Chondrocyte (in vitro differentiated cells): ENCODE measurements at regions not wholly inside any gene's neighbourhood (a gene's known extent, or its start where the extent isn't known, plus 50 kb on each side); places are given as distances from the start of the nearest gene placed in this dataset.

Experiments used
- DNase-seq: peaks from one replicate; pipeline ENCODE4 v3.0.0; 2021; ENCODE audit warnings: mixed read lengths, low spot score
- H3K27ac Mint-ChIP-seq: one replicate; pipeline ENCODE4 v1.8.0; 2021; ENCODE audit warnings: mild to moderate bottlenecking, moderate library complexity, mixed read lengths; ENCODE audit not compliant: unreplicated experiment
- H3K27me3 Mint-ChIP-seq: 2 replicates; pipeline ENCODE4 v1.8.0; 2021; ENCODE audit warnings: low read depth, mixed read lengths
- H3K36me3 Mint-ChIP-seq: 2 replicates; pipeline ENCODE4 v1.8.0; 2021; ENCODE audit warnings: low read depth, mixed read lengths
- H3K4me1 Mint-ChIP-seq: 2 replicates; pipeline ENCODE4 v1.8.0; 2021; ENCODE audit warnings: low read depth, mild to moderate bottlenecking, mixed read lengths
- H3K4me3 Mint-ChIP-seq: one replicate; pipeline ENCODE4 v1.8.0; 2021; ENCODE audit warnings: mild to moderate bottlenecking, moderate library complexity, mixed read lengths; ENCODE audit not compliant: unreplicated experiment
- H3K9me3 Mint-ChIP-seq: 2 replicates; pipeline ENCODE4 v1.8.0; 2021; ENCODE audit warnings: low read depth, mixed read lengths
- TF ChIP-seq, protein P1 (sequence below): fragments of 200-600 bp; sonication (generic); IDR thresholded peaks from 2 replicates; pipeline ENCODE4 v1.5.0; 2021; ENCODE audit warnings: antibody characterized with exemption, mild to moderate bottlenecking, moderate library complexity

DNA sequence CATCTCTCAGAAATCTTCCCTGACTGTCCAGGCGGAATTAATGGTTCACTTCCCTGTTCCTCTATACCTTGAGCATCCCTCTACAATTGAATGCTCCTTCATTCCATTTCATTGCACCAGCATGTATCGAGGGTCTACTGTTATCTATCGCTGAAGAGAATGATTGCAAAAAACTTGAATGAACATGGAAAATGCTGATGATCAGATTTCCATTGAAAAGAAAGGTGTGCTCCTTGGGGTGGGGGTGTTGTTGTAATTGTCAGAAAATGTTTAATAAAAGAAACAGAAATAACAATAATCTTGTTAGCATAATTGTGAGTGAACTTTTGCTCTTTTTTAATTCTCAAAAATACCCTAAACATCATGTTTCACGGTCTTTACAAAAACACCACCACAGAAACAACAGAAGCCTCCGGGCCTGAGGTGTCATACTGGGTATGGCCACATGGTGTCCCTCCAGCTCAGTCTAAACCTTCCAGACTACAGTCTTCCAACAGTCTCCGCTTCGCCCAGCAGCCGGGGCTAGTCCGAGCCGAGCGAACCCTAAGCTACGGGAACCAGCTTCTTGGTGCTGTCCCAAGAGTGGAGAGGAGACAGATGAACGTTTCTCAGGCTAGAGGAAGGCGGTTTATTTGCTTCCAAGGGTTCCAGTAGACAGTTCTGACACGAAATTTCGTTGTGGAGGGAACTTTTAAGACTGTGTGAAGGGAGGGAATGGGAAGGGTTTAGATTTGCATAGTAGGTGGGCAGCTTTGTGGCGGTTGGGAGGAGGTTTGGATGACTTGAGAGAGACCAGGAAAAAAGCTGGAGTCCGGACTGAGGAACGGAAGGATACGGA lies 75.8 kb upstream of the ZBED5 start:
- Mint-ChIP-seq H3K27me3 (no peaks in the 10 kb centered on the region), H3K4me1 (peaks cover 33% of the 10 kb centered on the region), H3K36me3 (no peaks in the 10 kb centered on the region), H3K27ac (peak overlapping the region; percentile 96), H3K9me3 (no peaks in the 10 kb centered on the region), H3K4me3 (peak overlapping the region; percentile 90)
- TF ChIP-seq, protein P1, sequence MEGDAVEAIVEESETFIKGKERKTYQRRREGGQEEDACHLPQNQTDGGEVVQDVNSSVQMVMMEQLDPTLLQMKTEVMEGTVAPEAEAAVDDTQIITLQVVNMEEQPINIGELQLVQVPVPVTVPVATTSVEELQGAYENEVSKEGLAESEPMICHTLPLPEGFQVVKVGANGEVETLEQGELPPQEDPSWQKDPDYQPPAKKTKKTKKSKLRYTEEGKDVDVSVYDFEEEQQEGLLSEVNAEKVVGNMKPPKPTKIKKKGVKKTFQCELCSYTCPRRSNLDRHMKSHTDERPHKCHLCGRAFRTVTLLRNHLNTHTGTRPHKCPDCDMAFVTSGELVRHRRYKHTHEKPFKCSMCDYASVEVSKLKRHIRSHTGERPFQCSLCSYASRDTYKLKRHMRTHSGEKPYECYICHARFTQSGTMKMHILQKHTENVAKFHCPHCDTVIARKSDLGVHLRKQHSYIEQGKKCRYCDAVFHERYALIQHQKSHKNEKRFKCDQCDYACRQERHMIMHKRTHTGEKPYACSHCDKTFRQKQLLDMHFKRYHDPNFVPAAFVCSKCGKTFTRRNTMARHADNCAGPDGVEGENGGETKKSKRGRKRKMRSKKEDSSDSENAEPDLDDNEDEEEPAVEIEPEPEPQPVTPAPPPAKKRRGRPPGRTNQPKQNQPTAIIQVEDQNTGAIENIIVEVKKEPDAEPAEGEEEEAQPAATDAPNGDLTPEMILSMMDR = peak; percentile 96
- peak; percentile 95 for DNase-seq

DNA sequence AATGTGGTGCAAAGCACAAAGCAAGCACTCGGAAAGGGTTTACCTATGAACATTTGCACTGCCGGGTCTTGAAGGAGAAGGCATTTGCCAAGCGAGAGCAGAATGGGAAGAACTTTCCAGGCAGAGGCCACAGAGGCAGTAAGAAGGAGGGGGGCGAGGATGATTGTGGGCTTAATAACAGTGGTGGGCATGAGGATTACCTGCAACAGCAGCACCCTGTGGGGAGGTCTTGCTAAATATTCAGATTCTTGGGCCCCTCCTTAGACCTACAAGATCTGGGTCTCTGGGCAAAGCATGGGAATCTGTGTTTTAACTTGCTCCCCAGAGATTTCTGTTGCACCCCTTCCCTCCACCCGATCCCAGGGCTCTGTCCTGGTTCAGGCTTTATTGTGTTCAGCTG lies 75.1 kb upstream of the ZBED5 start:
- Mint-ChIP-seq H3K36me3 (no peaks in the 10 kb centered on the region), H3K27ac (no peak overlapping the region), H3K4me3 (no peak overlapping the region), H3K9me3 (no peaks in the 10 kb centered on the region), H3K4me1 (peaks cover 36% of the 10 kb centered on the region), H3K27me3 (no peaks in the 10 kb centered on the region)
- TF ChIP-seq, protein P1 = no peak
- no peak for DNase-seq

DNA sequence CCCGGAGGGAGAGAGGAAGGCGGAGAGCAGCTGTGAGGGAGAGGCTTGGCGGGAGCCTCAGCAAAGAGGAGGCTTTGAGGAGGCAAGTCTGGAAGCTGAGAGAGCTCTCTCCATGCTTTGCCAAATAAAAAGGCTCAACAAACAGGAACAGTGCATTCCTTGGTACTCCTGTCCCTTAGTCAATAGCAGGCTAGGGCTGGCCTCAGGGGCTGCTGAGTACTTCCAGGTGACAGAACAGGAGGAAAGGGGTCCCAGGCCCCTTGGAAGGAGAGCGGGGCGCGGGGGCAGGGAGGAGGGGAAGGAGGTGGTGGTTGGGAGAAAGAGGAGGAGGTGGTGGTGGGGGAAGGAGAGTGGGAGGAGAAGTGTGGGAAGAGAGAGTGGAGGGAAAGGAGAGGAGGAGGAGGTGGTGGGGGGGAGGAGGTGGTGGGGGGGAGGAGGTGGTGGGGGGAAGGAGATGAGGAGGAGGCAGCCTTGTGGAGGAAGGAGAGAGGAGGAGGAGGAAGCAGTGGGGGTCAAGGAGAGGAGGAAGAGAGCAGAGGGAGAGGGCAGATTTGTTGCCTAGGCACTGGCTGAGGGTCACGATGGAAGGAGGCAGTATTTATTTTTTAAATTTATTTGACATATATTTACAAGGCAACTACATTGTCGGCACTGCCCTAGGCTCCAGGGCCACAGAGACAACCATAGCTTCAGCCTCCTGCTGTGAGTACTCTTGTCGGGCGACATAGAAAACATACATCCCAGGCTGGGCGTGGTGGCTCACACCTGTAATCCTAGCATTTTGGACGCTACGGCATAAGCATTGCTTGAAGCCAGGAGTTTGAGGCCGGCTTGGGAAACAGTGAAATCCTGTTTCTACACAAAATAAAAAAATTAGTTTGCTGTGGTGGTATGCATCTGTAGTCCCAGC lies 74.2 kb upstream of the ZBED5 start:
- H3K27ac Mint-ChIP-seq = peak overlapping the region; percentile 98
- TF ChIP-seq, protein P1 = no peak
- DNase-seq = no peak
- no peaks in the 10 kb centered on the region for H3K36me3 Mint-ChIP-seq
- peaks cover 43% of the 10 kb centered on the region for H3K4me1 Mint-ChIP-seq
- peak overlapping the region; percentile 89 for H3K4me3 Mint-ChIP-seq
- no peaks in the 10 kb centered on the region for H3K9me3 Mint-ChIP-seq
- no peaks in the 10 kb centered on the region for H3K27me3 Mint-ChIP-seq

DNA sequence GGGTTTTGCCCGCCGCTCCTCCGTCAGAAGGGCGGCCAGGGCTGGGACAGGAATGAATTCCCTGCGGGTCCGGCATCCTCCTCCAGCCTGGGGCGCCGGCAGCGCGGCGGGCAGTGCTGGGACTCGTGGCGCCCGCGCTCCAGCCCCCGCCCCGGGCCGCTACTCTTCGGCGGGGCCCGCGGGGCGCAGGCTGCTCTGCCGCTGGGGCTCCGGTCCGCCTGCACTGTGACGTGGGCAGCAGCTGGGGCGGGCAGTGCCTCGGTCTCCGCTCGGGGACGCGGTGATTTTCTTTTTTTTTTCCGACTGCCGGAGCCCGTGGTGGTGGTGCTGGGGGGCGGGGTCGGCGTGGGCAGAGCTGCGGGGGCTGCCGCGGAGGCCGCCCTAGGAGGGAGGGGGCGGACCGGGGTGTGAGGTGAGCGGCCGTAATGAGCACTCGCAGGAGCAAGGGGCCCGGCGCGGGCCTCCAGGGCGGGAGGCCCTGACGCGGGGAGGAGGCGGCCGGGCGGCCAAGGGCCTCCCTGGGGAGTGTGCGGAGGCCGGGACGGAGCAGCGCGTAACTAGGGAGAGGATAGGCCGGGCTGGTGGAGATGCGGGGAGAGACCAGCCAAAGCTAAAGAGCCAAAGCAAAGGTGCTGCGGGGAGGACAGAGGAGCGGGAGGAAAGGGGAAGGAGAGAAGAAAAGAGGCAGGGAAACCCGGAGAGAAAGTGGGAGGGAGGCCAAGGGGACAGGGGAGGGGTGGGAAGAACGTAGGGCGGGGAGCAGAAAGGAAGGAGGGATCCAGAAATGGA lies 73.3 kb upstream of the ZBED5 start:
- Mint-ChIP-seq H3K36me3 (no peaks in the 10 kb centered on the region), H3K9me3 (no peaks in the 10 kb centered on the region), H3K27ac (peak overlapping the region; percentile 98), H3K4me1 (peaks cover 52% of the 10 kb centered on the region), H3K27me3 (no peaks in the 10 kb centered on the region), H3K4me3 (peak overlapping the region; percentile 89)
- DNase-seq = no peak
- TF ChIP-seq, protein P1 = peak; percentile 29
